HG03159 (cell line): ENCODE measurements at regions not wholly inside any gene's neighbourhood (a gene's known extent, or its start where the extent isn't known, plus 50 kb on each side); places are given as distances from the start of the nearest gene placed in this dataset.
"Not testable (repeated sequence)": the region's sequence is repeated elsewhere in the genome, so short reads cannot be mapped to it uniquely, and the experiment has no call there.

ENCODE experiments used
- ATAC-seq: cut with Tn5 transposase; IDR thresholded peaks from one replicate; pipeline ENCODE4 v1.9.1; 2021; ENCODE audit warnings: mild to moderate bottlenecking, moderate library complexity; ENCODE audit not compliant: unreplicated experiment

GRCh38 chr6:15745781-15746180 is 83.0 kb upstream of the DTNBP1 start:
- ATAC-seq = no peak

- no peak for ATAC-seq
Measured at GRCh38 chr6:15744818-15745402, 82.1 kb upstream of the DTNBP1 start.

- not testable (repeated sequence) for ATAC-seq
Measured at GRCh38 chr6:15742013-15742412, 79.2 kb upstream of the DTNBP1 start.

- no peak for ATAC-seq
Measured at GRCh38 chr6:15741405-15741804, 78.6 kb upstream of the DTNBP1 start.

GRCh38 chr6:15739867-15740266 is 77.0 kb upstream of the DTNBP1 start:
- ATAC-seq = no peak

- ATAC-seq = no peak
Measured at GRCh38 chr6:15739353-15739752, 76.5 kb upstream of the DTNBP1 start.

- ATAC-seq = not testable (repeated sequence)
Measured at GRCh38 chr6:15738195-15738594, 75.4 kb upstream of the DTNBP1 start.

- no peak for ATAC-seq
Measured at GRCh38 chr6:15736297-15736696, 73.5 kb upstream of the DTNBP1 start.

GRCh38 chr6:15735567-15736265 is 72.9 kb upstream of the DTNBP1 start:
- no peak for ATAC-seq

- no peak for ATAC-seq
Measured at GRCh38 chr6:15734118-15734897, 71.5 kb upstream of the DTNBP1 start.

GRCh38 chr6:15730922-15731321 is 68.1 kb upstream of the DTNBP1 start:
- no peak for ATAC-seq

- ATAC-seq = no peak
Measured at GRCh38 chr6:15730442-15730841, 67.6 kb upstream of the DTNBP1 start.

GRCh38 chr6:15722731-15723130 is 59.9 kb upstream of the DTNBP1 start:
- ATAC-seq = no peak

- no peak for ATAC-seq
Measured at GRCh38 chr6:15716889-15717288, 54.1 kb upstream of the DTNBP1 start.

- no peak for ATAC-seq
Measured at GRCh38 chr6:15715851-15716250, 53.0 kb upstream of the DTNBP1 start.

GRCh38 chr6:15715060-15715459 is 52.2 kb upstream of the DTNBP1 start:
- no peak for ATAC-seq

- no peak for ATAC-seq
Measured at GRCh38 chr6:15714658-15715057, 51.8 kb upstream of the DTNBP1 start.

- no peak for ATAC-seq
Measured at GRCh38 chr6:15713325-15713724, 50.5 kb upstream of the DTNBP1 start.

GRCh38 chr6:15712797-15713196 is 50.0 kb upstream of the DTNBP1 start:
- no peak for ATAC-seq
